ENCODE measurements at regions not wholly inside any gene's neighbourhood (a gene's known extent, or its start where the extent isn't known, plus 50 kb on each side); places are given as distances from the start of the nearest gene placed in this dataset.

- TF ChIP-seq POLR2A (IDR thresholded peaks at IDR 0.05; ENCODE audit: low read length) (no peak), GATA1 (IDR thresholded peaks at IDR 0.05; ENCODE audit: low read depth, low read length) (no peak)
Observed at GRCh38 chr1:4394366-4394765, 260.0 kb upstream of the AJAP1 start.

All from erythroblast (primary cell).